ENCODE measurements at regions not wholly inside any gene's neighbourhood (a gene's known extent, or its start where the extent isn't known, plus 50 kb on each side); places are given as distances from the start of the nearest gene placed in this dataset.

- TF ChIP-seq CTCF (IDR thresholded peaks at IDR 0.05) (no peak), POLR2A (IDR thresholded peaks at IDR 0.05) (no peak)
These were observed 151.2 kb upstream of the HS6ST1 start for GRCh38 chr2:128469875-128470274.

All from Peyer's patch (tissue), 4 donors.